Hematopoietic multipotent progenitor cell treated with erythropoietin and hydrocortisone succinate and interleukin-3 and kit ligand, for 17 days (in vitro differentiated cells): ENCODE measurements at regions not wholly inside any gene's neighbourhood (a gene's known extent, or its start where the extent isn't known, plus 50 kb on each side); places are given as distances from the start of the nearest gene placed in this dataset.
"Not testable (repeated sequence)": the region's sequence is repeated elsewhere in the genome, so short reads cannot be mapped to it uniquely, and the experiment has no call there.

Source experiments
- DNase-seq: peaks from one replicate; pipeline ENCODE4 v3.0.0-alpha.2; 2015; ENCODE audit warnings: low spot score

GRCh38 chr18:28768791-28769768 lies 592.1 kb upstream of the CDH2 start:
- no peak for DNase-seq

GRCh38 chr18:28767727-28768211 lies 590.8 kb upstream of the CDH2 start:
- no peak for DNase-seq

GRCh38 chr18:28767201-28767600 lies 590.3 kb upstream of the CDH2 start:
- DNase-seq: no peak

GRCh38 chr18:28766721-28767120 lies 589.8 kb upstream of the CDH2 start:
- DNase-seq: no peak

GRCh38 chr18:28766027-28766426 lies 589.1 kb upstream of the CDH2 start:
- DNase-seq: no peak

- no peak for DNase-seq
These were observed 583.4 kb upstream of the CDH2 start for GRCh38 chr18:28760299-28760698.

GRCh38 chr18:28757466-28758008 lies 580.6 kb upstream of the CDH2 start:
- no peak for DNase-seq

GRCh38 chr18:28743115-28743514 lies 566.2 kb upstream of the CDH2 start:
- no peak for DNase-seq

GRCh38 chr18:28740575-28740974 lies 563.6 kb upstream of the CDH2 start:
- DNase-seq: no peak

- DNase-seq: no peak
These were observed 560.0 kb upstream of the CDH2 start for GRCh38 chr18:28736951-28737350.

GRCh38 chr18:28736223-28736622 lies 559.3 kb upstream of the CDH2 start:
- no peak for DNase-seq

GRCh38 chr18:28735731-28736130 lies 558.8 kb upstream of the CDH2 start:
- no peak for DNase-seq

GRCh38 chr18:28729321-28729720 lies 552.4 kb upstream of the CDH2 start:
- DNase-seq: no peak

GRCh38 chr18:28728891-28729290 lies 552.0 kb upstream of the CDH2 start:
- no peak for DNase-seq

- DNase-seq: not testable (repeated sequence)
These were observed 550.3 kb upstream of the CDH2 start for GRCh38 chr18:28727189-28727588.

GRCh38 chr18:28725876-28726275 lies 548.9 kb upstream of the CDH2 start:
- DNase-seq: no peak

GRCh38 chr18:28723506-28723905 lies 546.6 kb upstream of the CDH2 start:
- DNase-seq: no peak

- DNase-seq: no peak
These were observed 541.8 kb upstream of the CDH2 start for GRCh38 chr18:28718696-28719095.

- DNase-seq: no peak
These were observed 539.4 kb upstream of the CDH2 start for GRCh38 chr18:28716338-28716737.

GRCh38 chr18:28715206-28715605 lies 538.3 kb upstream of the CDH2 start:
- DNase-seq: no peak

GRCh38 chr18:28714498-28714897 lies 537.6 kb upstream of the CDH2 start:
- no peak for DNase-seq

- DNase-seq: no peak
These were observed 536.0 kb upstream of the CDH2 start for GRCh38 chr18:28712796-28713425.

GRCh38 chr18:28712172-28712571 lies 535.2 kb upstream of the CDH2 start:
- no peak for DNase-seq
